NCI-H748 (cell line): ENCODE measurements at regions not wholly inside any gene's neighbourhood (a gene's known extent, or its start where the extent isn't known, plus 50 kb on each side); places are given as distances from the start of the nearest gene placed in this dataset.
"Not testable (repeated sequence)": the region's sequence is repeated elsewhere in the genome, so short reads cannot be mapped to it uniquely, and the experiment has no call there.

Experiments
- DNase-seq: peaks from one replicate; lab custom pipeline; 2025; ENCODE audit not compliant: unreplicated experiment; lab: John Stamatoyannopoulos, UW

GRCh38 chr5:40227366-40227765, 452.3 kb upstream of the PTGER4 start:
- no peak for DNase-seq

GRCh38 chr5:40226906-40227305, 452.8 kb upstream of the PTGER4 start:
- DNase-seq, result peak; percentile 36

DNA sequence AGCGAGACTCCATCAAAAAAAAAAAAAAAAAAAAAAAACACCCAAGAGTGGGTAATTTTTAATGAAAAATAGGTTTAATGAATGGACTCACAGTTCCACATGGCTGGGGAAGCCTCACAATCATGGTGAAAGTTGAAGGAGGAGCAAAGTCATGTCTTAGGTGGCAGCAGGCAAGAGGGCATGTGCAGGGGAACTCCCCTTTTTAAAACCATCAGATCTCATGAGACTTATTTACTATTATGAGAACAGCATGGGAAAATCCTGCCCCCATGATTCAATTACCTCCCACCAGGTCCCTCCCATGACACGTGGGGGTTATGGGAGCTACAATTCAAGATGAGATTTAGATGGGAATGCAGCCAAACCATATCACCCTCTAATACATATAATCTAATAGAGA, 454.6 kb upstream of the PTGER4 start:
- DNase-seq, result not testable (repeated sequence)

DNA sequence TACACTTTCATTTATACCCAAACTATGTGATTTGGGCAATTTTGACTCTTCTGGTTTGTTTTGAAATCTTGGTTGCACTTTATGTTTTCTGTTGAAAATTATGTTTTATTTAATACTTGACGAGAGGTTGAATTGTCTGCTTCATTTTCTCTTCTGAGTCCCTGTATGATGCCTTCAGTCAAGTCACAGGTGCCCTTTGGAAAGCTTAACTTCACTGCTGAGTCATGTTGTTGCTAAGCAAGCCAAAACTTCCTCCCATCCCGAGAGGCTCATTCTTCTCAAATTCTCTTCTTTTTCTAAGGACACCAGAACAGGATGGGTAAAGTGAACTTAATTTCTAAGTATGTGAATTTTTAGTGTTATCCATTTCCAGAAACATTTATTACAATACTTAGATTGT, 455.3 kb upstream of the PTGER4 start:
- DNase-seq, result no peak

DNA sequence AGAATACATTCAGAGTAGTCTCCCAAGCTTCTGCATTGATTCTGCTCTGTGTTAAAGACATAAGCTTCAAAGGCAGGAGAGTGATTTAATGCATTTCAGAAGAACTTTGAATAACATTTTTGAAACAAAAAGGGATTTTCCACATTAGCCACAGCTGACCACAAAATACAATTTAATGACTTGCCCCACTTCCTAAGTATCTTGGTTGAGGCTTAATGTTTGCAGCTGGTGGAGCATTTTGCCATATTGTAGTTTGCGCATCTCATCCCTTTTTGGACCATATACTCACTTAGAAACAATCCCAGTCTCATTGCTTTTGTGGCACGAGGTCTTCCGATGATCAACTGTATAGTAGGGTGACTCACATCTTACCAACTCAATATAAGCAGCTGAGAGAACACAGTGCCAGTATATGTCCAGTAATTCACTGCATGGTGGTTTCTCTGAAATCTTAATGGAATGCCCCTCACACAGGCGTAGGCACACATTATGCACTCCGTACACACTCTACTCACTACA, 455.8 kb upstream of the PTGER4 start:
- DNase-seq, result no peak

DNA sequence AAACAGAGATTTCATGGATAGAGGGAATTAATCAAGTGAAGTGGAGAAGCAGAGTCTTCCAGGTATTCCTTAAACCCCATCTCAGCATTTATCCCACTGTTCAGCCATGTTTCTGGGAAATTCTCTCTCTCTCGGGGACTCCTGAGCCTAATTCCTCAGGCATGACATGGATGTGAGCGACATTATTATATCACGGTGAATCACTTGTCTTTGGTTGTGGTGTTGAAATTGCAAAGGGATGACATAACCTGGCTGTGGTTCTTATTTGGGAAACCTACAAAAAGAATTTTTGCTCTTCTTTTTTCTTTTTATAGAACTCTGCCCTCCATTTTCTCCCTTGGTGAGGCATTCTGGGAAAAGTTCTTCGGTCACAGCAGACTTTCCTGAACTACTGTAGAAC, 457.9 kb upstream of the PTGER4 start:
- no peak for DNase-seq

DNA sequence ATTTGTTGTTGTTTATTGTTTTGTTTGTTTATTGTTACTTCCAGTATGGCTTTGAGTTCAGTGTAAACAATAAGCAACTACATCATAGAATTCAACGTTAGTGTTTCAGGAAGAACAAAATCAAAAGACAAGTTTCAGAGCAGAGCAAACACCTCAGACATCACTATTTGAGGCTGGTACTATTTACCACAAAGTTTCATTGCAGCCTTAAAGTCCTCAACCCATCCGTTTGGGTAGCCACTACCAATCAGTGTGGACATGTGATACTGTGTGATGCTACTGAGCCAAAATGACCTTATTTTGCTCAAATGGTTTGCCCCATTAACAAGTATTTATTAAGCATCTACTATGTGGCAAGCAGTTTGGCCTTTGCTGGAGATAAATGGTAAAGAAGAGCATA, 458.5 kb upstream of the PTGER4 start:
- DNase-seq, result no peak

- DNase-seq, result no peak
Measured at GRCh38 chr5:40220260-40220659, 459.5 kb upstream of the PTGER4 start.

DNA sequence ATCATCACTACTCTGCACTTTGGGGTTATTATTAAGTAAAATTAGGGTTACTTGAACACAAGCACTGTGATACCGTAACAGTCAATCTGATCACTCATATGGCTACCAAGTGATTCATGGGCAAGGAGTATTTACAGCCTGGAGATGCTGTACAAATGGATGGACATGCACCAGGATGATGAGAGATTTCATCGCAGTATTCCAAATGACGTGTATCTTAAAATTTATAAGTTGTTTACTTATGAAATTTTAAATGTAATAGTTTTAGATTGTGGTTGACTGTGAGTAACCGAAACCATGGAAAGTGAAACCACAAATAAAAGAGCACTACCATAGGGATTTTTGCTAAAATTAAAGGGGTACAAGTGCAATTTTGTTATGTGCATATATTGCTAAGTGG, 462.2 kb upstream of the PTGER4 start:
- no peak for DNase-seq

- no peak for DNase-seq
Measured at GRCh38 chr5:40210694-40211093, 469.0 kb upstream of the PTGER4 start.

DNA sequence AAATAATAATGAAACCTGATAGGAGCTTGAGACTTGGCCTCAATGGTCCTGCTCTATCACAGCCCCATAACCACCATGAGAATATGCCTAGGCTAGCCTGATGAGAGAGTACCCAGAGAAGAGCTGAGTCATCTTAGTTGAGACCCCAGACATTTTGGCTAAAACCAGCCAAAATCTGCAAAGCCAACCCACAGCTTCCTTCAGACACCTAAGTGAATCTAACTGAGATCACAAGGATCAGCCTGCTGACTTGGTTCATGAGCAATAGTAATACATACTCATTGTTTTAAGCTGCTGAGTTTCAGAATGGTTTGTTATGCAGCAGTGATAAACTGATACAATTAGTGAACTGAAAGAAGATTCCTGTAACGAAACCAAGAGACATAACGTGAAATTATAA, 473.7 kb upstream of the PTGER4 start:
- no peak for DNase-seq

- no peak for DNase-seq
Measured at GRCh38 chr5:40204144-40204543, 475.6 kb upstream of the PTGER4 start.

- no peak for DNase-seq
Measured at GRCh38 chr5:40202814-40203440, 476.8 kb upstream of the PTGER4 start.

DNA sequence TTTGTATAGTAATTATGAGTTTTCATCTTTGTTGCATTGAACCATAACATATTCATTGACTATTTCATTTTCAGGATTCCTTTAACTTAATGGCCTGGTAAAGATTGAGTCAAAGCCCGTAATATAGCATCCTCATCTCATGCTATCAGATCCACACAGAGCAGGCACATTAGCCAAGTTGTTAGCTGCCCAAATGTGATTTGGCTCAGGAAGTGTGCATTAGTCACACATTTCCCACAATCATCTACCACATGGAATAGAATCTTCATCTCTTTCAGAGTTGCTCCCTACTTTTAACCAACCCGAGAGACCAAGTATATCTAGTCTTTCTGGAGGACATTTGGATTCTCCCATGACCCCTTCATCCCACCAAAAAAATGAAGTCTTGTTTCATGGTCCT, 481.0 kb upstream of the PTGER4 start:
- no peak for DNase-seq

- DNase-seq, result not testable (repeated sequence)
Measured at GRCh38 chr5:40195574-40195973, 484.1 kb upstream of the PTGER4 start.

- DNase-seq, result peak; percentile 70
Measured at GRCh38 chr5:40191150-40191549, 488.6 kb upstream of the PTGER4 start.

GRCh38 chr5:40172721-40173120, 507.0 kb upstream of the PTGER4 start:
- no peak for DNase-seq

DNA sequence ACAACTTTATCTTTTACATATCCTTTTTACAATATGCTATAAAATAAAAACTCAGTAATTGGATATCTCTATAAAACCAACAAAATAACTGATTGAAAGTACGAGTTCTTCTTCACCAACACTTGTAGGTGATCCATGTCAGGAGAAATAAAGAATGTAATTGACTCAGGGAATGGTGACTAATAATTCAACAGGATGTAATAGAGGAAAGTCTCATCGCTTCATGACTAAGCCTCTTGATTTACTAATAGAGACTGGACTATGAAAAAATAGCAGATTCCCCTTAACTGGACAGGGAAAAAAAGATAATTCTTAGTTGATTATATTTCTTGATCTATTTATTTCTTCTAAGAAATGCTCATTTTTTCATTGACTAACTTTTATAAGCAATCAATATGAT, 507.7 kb upstream of the PTGER4 start:
- DNase-seq, result no peak

GRCh38 chr5:40167283-40167682, 512.4 kb upstream of the PTGER4 start:
- DNase-seq, result no peak

- DNase-seq, result no peak
Measured at GRCh38 chr5:40166802-40167201, 512.9 kb upstream of the PTGER4 start.

DNA sequence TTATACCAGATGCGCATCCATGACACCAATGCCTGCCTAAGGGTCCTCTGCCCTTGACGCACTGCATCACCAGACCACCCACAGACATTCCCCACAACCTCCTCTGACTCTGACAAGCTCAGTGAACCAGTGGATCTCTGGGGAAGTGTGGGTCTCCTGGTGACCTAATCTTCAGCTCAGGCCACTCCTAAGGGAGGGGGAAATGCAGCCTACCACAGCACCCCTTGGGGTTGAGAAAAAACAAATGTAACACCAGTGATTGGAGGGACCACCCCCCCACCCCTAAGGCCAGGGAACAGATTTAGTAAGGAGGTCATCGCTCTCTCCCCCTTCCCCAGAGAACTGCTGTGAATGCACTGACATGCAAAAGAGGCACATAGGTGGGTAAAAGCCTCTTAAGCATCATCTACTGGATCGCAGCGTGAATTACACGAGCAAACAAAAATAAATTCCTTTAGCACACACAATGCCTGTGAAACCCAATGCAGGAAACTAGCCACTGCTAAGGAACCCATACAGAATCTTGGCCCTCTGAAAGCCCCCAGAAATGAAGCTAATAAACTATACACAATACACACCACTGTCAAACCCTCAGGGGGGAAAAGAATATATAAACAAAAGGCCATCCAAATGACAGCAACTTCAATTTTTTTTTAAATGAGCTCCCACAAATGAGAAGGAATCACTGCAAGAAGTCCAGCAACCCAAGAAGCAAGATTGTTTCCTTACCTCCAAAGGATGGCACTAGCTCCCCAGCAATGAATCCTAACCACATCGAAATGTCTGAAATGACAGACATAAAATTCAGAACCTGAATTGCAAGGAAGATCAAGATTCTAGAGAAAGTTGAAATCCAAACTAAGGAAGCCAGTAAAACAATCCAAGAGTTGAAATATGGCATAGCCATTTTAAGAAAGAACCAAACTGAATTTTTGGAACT, 513.7 kb upstream of the PTGER4 start:
- DNase-seq, result no peak

DNA sequence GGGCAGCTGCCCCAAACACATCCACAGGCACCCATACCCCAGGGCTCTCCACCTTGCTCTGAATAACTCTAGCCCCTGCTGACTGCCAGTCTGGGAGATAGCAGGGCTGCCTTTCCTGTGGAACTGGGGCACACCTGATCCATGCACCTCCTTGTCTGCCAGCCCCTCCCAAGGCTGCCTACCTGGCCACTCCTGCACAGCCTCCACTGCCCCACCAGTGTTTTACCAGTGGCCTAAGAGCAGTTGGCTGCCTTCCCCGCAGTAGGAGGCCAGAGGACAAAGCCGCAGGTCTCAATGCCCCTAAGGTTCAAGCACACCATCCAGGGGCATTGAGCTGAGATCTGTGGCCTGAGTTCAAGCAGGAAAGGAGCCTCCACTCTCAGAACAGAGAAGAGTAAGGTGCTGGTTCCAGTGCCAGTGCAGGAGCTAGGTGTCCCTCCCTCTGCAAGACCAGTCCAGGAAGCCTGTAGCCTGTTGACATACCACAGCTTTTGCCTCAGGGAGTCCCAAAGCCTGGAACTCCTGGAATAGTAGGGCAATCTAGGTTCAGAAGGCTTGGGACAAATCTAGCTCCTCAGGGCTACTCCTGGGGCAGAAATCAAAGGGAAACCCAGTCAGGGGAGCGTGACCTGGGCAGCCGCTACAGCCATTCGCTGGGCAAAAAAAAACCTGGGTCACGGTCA, 514.5 kb upstream of the PTGER4 start:
- DNase-seq, result no peak
